BE2C (cell line): ENCODE measurements at regions not wholly inside any gene's neighbourhood (a gene's known extent, or its start where the extent isn't known, plus 50 kb on each side); places are given as distances from the start of the nearest gene placed in this dataset.
A peak's percentile ranks its signal among the peaks of the same experiment; 100 is the strongest.

Source experiments
- DNase-seq: peaks from one replicate; pipeline ENCODE4 v3.0.0-alpha.2; 2020
- H3K27me3 ChIP-seq: fragments of 250-450 bp; sonication (Bioruptor Pico); 2 replicates; pipeline ENCODE4 v1.5.1; 2020; ENCODE audit warnings: mild to moderate bottlenecking
- H3K36me3 ChIP-seq: fragments of 250-450 bp; sonication (Bioruptor Pico); 2 replicates; pipeline ENCODE4 v1.5.1; 2020; ENCODE audit warnings: mild to moderate bottlenecking
- H3K4me1 ChIP-seq: fragments of 250-450 bp; sonication (Bioruptor Pico); 2 replicates; pipeline ENCODE4 v1.5.1; 2020
- H3K4me3 ChIP-seq: 2 replicates; pipeline ENCODE4 v1.5.1; 2011; ENCODE audit warnings: low read depth, low read length
- H3K9me3 ChIP-seq: fragments of 250-450 bp; sonication (Bioruptor Pico); 2 replicates; pipeline ENCODE4 v1.5.1; 2020
- TF ChIP-seq, protein P1 (sequence below): IDR thresholded peaks from 2 replicates; pipeline ENCODE4 v1.5.1; 2012; ENCODE audit warnings: mild to moderate bottlenecking, low read depth, low read length

DNA sequence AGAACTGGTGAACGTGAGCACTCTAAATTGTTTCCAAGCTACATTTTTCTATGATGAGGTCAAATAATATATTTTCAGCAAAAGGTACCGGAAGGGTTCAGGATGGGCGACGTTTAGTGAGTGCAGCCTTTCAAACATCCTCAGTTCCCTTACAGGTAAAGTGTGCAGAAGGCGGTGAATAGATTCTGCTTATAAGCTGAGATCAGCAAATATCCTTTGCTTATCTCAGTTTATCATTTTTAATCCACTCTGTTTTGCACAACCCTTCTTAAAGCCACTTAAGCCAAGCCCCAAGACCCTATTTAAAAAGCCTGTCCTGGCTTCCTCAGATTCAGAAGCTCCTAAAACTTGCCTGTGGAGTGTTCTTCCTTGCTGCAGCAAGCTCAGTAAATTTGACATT is 103.1 kb upstream of the DGKB start:
- TF ChIP-seq, protein P1, sequence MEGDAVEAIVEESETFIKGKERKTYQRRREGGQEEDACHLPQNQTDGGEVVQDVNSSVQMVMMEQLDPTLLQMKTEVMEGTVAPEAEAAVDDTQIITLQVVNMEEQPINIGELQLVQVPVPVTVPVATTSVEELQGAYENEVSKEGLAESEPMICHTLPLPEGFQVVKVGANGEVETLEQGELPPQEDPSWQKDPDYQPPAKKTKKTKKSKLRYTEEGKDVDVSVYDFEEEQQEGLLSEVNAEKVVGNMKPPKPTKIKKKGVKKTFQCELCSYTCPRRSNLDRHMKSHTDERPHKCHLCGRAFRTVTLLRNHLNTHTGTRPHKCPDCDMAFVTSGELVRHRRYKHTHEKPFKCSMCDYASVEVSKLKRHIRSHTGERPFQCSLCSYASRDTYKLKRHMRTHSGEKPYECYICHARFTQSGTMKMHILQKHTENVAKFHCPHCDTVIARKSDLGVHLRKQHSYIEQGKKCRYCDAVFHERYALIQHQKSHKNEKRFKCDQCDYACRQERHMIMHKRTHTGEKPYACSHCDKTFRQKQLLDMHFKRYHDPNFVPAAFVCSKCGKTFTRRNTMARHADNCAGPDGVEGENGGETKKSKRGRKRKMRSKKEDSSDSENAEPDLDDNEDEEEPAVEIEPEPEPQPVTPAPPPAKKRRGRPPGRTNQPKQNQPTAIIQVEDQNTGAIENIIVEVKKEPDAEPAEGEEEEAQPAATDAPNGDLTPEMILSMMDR, result no peak
- Histone ChIP-seq H3K36me3 (no peaks in the 10 kb centered on the region), H3K9me3 (no peaks in the 10 kb centered on the region), H3K27me3 (no peaks in the 10 kb centered on the region), H3K4me3 (no peak overlapping the region), H3K4me1 (no peaks in the 10 kb centered on the region)
- no peak for DNase-seq

DNA sequence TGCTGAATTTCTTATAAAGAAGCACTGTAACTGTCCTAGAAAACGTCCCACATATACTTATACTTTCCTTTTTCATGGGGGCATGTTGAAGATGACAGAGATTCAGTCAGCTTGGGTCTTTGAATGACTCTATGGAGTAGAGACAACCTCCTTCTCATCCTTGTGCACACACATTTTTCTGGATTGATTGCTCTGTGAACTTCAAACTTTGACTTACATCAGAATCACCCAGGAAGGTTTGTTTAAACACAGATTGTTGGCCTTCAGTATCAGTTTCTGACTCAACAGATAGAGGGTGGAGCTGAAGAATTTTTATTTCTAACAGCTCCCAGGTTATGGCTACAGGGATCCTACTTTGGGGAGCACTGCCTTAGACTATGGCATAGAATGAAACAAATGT is 97.6 kb upstream of the DGKB start:
- Histone ChIP-seq H3K27me3 (no peaks in the 10 kb centered on the region), H3K9me3 (no peaks in the 10 kb centered on the region), H3K4me1 (peaks cover 7% of the 10 kb centered on the region; the same call in 1 of the 2 replicates), H3K4me3 (no peak overlapping the region), H3K36me3 (no peaks in the 10 kb centered on the region)
- DNase-seq, result no peak
- TF ChIP-seq, protein P1, result no peak

DNA sequence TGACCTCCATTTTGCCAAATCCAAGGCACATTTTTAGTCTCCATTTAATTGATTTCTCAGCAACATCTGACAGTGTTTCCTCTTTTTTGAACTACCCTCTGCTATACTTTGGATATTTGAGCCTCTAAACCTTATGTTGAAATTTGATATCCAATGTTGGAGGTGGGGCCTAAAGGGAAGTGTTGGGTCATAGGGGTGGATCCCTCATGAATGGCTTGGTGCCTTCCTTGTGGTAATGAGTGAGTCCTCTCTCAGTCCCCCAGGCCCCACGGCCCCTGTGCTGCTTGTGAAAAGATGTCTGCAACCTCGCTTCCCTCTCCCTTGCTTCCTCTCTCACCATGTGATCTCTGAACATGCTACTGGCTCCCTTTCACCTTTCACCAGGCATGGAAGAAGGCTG is 96.8 kb upstream of the DGKB start:
- no peaks in the 10 kb centered on the region for H3K27me3 ChIP-seq
- no peaks in the 10 kb centered on the region for H3K9me3 ChIP-seq
- no peak for DNase-seq
- no peak overlapping the region for H3K4me3 ChIP-seq
- no peaks in the 10 kb centered on the region for H3K36me3 ChIP-seq
- H3K4me1 ChIP-seq, result peaks cover 7% of the 10 kb centered on the region; the same call in 1 of the 2 replicates
- TF ChIP-seq, protein P1, result no peak

DNA sequence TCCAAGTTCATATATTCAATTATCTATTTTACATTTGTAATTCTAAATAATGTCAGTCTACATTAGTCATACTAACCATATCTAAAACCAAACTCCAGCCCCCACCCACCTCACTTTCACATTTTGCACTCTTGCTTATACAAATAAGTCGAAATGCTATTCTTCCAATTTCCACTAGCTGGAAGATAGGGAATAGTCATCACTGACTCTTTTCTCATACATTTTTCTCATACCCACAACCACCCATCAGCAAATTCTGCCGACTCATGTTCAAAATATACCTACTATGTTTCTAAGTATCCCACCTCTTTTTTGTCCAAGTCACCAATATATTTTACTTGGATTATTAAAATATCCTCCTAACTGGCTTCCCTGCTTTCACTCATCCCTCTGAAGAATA is 93.2 kb upstream of the DGKB start:
- DNase-seq, result no peak
- Histone ChIP-seq H3K4me3 (no peak overlapping the region), H3K4me1 (peaks cover 7% of the 10 kb centered on the region; the same call in 1 of the 2 replicates), H3K27me3 (no peaks in the 10 kb centered on the region), H3K9me3 (no peaks in the 10 kb centered on the region), H3K36me3 (no peaks in the 10 kb centered on the region)
- TF ChIP-seq, protein P1, result no peak

DNA sequence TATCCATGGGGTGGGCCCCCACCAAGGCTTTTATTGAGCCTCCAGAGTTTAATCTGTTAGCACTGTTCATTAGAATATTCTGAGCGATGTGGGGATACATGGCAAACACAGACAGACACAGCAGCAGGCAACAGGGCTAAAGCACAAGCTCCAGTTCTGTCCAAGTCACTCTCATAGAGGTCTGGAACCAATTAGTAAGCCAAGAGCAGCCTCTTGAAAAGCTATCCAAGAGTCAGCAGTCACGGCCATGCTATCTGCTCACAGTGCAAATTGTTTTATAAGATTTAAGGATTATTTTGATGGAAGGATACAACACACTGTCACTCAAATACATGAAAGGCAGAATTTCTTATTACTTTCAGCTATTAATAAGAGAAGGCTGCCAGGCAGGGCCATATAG is 86.4 kb upstream of the DGKB start:
- TF ChIP-seq, protein P1, result no peak
- DNase-seq, result peak; percentile 61
- H3K27me3 ChIP-seq, result no peaks in the 10 kb centered on the region
- peaks cover 6% of the 10 kb centered on the region for H3K4me1 ChIP-seq
- no peaks in the 10 kb centered on the region for H3K36me3 ChIP-seq
- H3K4me3 ChIP-seq, result peak overlapping the region; percentile 8
- H3K9me3 ChIP-seq, result no peaks in the 10 kb centered on the region

DNA sequence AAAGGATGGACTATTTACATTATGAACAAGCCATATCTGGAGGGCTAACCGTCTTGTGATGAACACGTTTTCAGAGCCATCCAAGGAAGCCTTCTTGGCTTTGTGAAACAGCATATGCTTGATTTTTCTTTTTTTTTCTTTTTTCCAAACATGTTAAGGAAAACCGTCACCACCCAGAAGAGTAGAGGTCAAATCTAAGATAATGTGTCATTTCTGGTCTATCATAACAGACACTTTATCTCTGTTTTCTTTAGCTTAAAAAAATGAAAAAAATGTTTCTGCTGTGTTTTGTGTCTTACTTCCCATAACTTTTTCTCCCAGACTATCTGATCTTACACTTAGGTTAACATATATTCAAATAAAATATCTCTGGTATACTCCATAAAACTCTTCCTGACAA is 76.1 kb upstream of the DGKB start:
- no peaks in the 10 kb centered on the region for H3K27me3 ChIP-seq
- no peak overlapping the region for H3K4me3 ChIP-seq
- no peaks in the 10 kb centered on the region for H3K36me3 ChIP-seq
- H3K4me1 ChIP-seq, result no peaks in the 10 kb centered on the region; the same call in 1 of the 2 replicates
- no peaks in the 10 kb centered on the region; the same call in 1 of the 2 replicates for H3K9me3 ChIP-seq
- TF ChIP-seq, protein P1, result no peak
- DNase-seq, result no peak
